Raji (cell line): ENCODE measurements at regions not wholly inside any gene's neighbourhood (a gene's known extent, or its start where the extent isn't known, plus 50 kb on each side); places are given as distances from the start of the nearest gene placed in this dataset.

Experiments
- POLR2A ChIP-seq: IDR thresholded peaks from 2 replicates; pipeline ENCODE4 v1.6.1; 2011; ENCODE audit warnings: low read depth, low read length, control low read depth; ENCODE audit not compliant: insufficient read depth

- TF ChIP-seq POLR2A, result no peak
Measured at GRCh38 chr6:14542670-14543366, 425.2 kb downstream of the CD83 start.

- no peak for TF ChIP-seq POLR2A
Measured at GRCh38 chr6:14543971-14544585, 426.5 kb downstream of the CD83 start.

- TF ChIP-seq POLR2A, result no peak
Measured at GRCh38 chr6:14544666-14545065, 427.1 kb downstream of the CD83 start.

GRCh38 chr6:14545496-14545895 is 427.9 kb downstream of the CD83 start:
- no peak for TF ChIP-seq POLR2A

- no peak for TF ChIP-seq POLR2A
Measured at GRCh38 chr6:14546036-14546435, 428.5 kb downstream of the CD83 start.

GRCh38 chr6:14547284-14547998 is 429.9 kb downstream of the CD83 start:
- TF ChIP-seq POLR2A, result no peak

GRCh38 chr6:14549304-14549770 is 431.8 kb downstream of the CD83 start:
- no peak for TF ChIP-seq POLR2A

GRCh38 chr6:14549871-14550270 is 432.3 kb downstream of the CD83 start:
- no peak for TF ChIP-seq POLR2A

- TF ChIP-seq POLR2A, result no peak
Measured at GRCh38 chr6:14550410-14550809, 432.8 kb downstream of the CD83 start.

- no peak for TF ChIP-seq POLR2A
Measured at GRCh38 chr6:14550822-14551221, 433.2 kb downstream of the CD83 start.

GRCh38 chr6:14552891-14553290 is 435.3 kb downstream of the CD83 start:
- no peak for TF ChIP-seq POLR2A

- no peak for TF ChIP-seq POLR2A
Measured at GRCh38 chr6:14553515-14553914, 435.9 kb downstream of the CD83 start.

- TF ChIP-seq POLR2A, result no peak
Measured at GRCh38 chr6:14555804-14556203, 438.2 kb downstream of the CD83 start.

- no peak for TF ChIP-seq POLR2A
Measured at GRCh38 chr6:14559746-14560536, 442.4 kb downstream of the CD83 start.

GRCh38 chr6:14567842-14568241 is 450.3 kb downstream of the CD83 start:
- no peak for TF ChIP-seq POLR2A

- TF ChIP-seq POLR2A, result no peak
Measured at GRCh38 chr6:14569394-14569793, 451.8 kb downstream of the CD83 start.

- TF ChIP-seq POLR2A, result no peak
Measured at GRCh38 chr6:14571001-14571400, 453.4 kb downstream of the CD83 start.
